Right ventricle myocardium inferior (tissue), 1 donor: ENCODE measurements at regions not wholly inside any gene's neighbourhood (a gene's known extent, or its start where the extent isn't known, plus 50 kb on each side); places are given as distances from the start of the nearest gene placed in this dataset.

ENCODE experiments used
- ATAC-seq: fragments of 200-7000 bp; cut with Tn5 transposase; one replicate; pipeline ENCODE4 v1.9.1; 2020; ENCODE audit warnings: mild to moderate bottlenecking, moderate library complexity
- DNase-seq: peaks from one replicate; pipeline ENCODE4 v3.0.0; 2021; ENCODE audit errors: missing footprints
- intact Hi-C: fragments of 100-400 bp; cut with DNase I; formaldehyde crosslinking; loops from one replicate; pipeline ENCODE4 v1.11.0; 2022
- donor health status: DM: no; HTN: yes; CAD: no; lungs with severe emphysema.

DNA sequence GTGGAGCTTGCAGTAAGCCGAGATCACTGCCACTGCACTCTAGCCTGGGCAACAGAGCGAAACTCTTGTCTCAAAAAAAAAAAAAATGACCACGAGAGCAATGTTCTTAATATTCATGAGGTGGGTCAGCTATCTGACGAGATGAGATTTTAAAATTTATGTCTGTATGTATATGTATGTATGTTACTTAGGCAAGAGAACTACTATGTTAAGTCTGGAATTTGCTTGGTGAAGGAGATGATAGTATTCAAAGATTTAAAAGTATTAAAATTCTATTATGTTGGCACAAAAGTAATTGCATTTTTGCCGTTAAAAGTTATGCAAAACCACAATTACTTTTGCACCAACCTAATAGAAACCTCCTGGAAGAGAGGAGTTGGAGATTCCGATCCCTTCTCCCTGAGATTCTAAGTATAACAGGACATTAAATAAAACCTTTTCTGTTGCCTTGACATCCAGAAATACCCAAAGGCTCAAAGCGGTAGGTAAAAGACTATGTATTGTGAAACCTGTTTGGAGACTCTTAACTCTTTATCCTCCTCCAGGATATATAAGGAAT is 114.3 kb upstream of the TNS3 start:
- no peak for ATAC-seq
- intact Hi-C loops, result no loop called here
- no peak for DNase-seq

DNA sequence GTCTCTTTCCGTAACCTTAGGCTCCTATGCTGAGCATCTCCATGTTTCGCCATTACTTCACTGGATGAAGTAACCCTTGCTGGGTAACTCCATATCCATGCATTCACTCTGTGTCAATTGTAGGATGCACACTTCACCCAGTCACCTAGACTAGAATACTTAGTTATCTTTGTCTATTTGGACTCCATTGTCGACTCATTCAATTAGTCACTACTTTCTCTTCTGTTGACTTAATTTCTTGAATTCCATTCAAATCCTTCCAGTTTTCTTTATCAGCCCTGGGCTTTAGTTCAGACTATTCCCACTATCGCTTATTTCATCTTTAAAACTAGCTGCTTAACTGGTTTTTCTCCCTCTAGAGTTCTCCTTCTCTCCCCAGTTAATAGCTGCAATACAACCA is 111.3 kb upstream of the TNS3 start:
- intact Hi-C loops, result no loop called here
- DNase-seq, result no peak
- ATAC-seq, result no peak

DNA sequence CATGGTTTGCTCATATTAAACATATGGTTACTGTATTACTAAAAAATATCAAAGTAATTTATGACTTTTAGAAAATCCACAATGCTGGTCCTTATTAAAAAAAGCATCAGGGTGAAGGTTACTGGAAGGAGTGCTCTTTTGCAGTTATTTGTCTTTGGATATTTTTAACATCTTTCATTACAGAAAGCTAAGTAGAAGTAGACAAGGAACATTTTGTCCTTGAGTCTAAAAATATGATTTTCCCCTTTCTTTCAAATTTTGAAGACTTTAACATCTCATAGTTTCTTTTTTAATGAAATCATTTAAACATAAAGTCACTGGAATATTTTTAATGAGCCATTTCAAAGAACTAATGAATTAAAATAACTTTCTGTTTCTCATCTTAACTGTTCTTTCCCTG is 110.1 kb upstream of the TNS3 start:
- DNase-seq (no peak), ATAC-seq (no peak)
- intact Hi-C loops, result no loop called here

DNA sequence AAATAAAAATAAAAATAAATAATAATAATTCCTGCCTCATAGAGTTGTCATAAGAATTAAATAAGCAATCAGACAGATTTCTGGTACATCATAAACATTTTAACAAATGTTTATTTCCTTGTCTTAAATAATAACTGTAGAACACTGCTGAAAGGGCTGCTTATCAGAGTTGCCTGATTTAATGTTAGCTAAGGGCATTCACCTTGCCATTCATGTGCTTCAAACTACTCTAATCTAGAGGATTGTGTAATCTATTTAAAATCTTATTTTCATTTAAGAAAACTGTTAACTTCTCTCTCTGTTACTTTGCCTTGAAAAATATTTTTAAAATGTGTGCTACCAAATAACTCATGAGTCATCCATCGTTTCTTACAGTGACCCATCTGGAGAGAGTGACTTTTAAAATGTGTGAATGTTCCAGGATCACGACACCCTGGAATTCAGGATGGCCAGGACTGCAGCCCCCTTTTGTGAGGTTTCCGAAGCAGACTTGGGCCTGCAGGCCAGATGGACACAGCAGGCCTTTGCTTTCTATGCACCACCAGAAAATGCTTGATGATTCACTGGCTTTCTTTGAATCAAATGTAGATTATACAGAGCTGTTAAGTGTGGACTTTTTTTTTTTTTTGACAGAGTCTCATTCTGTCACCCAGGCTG is 109.1 kb upstream of the TNS3 start:
- no peak for DNase-seq
- no peak for ATAC-seq
- intact Hi-C loops, result no loop called here

DNA sequence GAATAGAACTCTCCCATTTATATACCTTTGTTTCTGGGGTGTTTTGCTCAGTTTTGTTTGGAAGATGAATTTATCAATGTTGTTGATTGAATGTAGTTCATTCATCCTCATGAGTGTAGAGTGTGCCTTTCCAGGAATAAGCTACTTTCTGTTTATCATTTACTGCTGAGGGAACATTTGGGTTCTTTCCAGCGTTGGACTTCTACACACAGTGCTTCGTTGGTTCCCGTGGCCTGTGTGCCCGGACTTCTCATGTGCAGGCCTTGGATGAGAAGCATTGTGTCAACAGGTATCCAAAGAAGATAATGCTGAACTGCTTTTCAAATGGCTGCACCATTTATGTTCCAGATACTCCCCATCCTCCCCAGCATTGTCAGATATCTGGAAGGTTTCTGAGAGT is 107.6 kb upstream of the TNS3 start:
- DNase-seq (no peak), ATAC-seq (no peak)
- intact Hi-C loops, result no loop called here

DNA sequence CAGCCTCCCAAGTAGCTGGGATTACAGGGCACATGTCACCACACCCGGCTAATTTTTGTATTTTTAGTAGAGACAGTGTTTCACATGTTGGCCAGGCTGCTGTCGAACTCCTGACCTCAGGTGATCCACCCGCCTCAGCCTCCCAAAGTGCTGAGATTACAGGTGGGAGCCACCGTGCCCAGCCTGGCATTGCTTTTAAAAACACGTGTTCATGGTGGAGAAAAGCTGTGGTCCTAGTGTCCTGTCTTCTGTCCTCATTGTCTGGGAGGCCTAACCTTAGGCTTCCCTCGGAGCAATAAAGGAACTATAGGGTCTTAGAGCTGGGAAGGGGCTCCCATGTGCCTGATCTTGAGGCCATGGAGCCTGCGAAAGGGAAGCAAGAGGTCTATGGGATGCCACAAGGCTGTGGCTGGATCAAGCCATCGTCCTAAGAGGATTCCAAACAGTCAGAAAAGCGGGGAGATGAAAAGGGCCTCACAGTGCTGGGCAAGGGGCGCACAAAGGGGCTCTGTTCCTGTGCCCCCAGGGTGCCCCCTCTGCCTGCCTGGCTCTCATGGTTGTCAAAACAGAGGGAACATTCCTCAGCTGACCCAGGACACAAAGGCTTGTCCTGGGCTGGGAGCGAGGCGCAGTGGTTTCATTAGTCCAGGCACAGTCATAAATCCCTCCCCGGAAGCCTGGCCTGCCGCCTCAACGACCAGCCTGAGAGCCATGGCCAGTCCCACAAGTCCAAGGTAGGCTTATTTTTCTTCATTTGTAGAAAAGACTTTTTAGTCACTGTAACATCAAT is 106.6 kb upstream of the TNS3 start:
- DNase-seq, result no peak
- ATAC-seq, result no peak
- intact Hi-C loops, result no loop called here

DNA sequence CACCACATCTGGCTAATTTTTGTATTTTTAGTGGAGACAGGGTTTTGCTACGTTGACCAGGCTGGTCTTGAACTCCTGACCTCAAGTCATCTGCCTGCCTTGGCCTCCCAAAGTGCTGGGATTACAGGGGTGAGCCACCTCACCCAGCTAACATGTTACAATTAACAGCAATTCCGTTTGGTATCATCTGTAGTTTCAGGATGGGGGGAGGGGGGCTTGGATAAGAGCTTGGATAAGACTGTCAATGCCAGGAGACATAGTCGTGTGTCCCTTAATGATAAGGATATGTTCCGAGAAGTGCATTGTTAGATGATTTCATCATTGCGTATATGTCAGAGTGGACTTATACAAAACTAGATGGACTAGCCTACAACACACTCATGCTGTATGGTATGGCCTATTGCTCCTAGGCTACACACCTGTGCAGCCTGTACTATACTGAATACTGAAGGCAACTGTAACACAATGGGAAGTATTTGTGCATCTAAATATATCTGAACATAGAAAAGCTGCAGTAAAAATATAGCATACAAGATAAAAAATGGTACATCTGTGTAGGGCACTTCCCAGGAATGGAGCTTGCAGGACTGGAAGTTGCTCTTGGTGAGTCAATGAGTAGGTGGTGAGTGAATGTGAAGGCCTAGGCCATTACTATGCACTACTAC is 103.9 kb upstream of the TNS3 start:
- ATAC-seq, result no peak
- no peak for DNase-seq
- intact Hi-C loops, result no loop called here

DNA sequence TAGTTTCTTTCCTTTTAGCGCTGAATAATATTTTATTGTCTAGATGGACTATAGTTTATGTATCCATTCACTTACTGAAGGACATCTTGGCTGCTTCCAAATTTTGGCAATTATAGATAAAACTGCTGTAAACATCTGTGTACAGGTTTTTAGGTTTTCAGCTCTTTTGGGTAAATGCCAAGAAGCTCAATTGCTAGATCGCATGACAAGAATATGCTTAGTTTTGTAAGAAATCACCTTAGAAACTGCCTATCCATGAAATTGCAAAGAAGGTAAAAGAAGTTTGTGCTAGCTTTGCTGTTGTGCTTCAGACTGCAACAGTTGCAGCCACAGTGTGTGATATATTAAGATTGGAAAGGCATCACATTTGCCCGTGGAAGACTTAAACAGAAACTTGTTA is 103.2 kb upstream of the TNS3 start:
- intact Hi-C loops, result no loop called here
- DNase-seq (no peak), ATAC-seq (no peak)

DNA sequence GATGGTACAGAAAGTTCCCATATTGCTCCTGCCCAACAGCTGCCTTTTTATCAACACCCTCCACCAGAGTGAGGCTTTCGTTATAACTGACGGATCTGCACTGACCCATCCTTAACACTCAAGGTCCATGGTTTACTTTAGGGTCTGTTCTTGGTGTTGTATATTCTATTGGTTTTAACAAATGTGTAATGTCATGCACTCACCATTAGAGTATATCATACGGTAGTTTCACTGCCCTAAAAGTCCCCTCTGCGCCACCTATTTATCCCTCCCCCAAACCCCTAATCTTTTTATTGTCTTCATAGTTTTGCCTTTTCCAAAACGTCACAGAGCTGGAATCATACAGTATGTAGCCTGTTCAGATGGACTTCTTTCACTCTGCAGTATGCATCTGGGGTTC is 102.8 kb upstream of the TNS3 start:
- DNase-seq, result no peak
- ATAC-seq, result no peak
- intact Hi-C loops, result no loop called here

DNA sequence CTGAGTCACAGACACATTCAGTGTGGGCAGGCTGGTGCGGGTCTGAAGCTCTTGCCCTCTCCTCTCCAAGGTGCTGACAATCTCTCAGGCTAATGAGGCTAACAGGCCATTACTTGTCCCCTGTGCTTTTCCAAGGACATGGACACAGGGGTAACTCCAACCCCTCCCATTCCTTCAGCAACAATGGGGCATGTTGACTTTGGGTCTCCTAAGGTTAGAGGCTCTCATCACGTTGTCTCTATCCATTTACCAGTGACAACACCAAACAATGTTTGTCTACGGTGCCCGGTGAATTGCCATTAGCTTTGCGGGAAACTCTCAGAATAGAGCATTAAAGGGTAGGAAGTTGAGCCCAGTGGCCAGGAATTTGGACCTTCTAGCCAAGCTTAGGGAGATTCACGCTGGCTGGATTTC is 101.6 kb upstream of the TNS3 start:
- DNase-seq (no peak), ATAC-seq (no peak)
- intact Hi-C loops, result no loop called here

DNA sequence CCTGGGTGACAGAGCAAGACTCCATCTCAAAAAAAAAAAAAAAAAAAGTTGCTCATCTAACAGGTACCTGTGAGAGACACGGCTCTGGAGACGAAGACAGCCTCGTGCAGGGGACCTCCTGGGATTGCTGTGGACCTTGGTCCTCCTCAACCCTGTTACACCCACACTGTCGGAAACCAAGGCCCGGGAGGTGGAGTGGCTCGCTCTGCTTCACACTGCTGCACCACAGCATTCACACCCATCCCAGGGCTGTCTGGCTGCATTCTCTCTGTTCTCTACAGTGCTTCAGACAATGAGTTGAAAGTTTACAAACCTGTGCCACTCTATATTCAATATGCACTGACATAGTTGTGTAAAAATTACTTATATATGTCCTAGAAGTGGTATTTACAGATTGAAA is 101.0 kb upstream of the TNS3 start:
- no peak for ATAC-seq
- DNase-seq, result no peak
- intact Hi-C loops, result no loop called here

DNA sequence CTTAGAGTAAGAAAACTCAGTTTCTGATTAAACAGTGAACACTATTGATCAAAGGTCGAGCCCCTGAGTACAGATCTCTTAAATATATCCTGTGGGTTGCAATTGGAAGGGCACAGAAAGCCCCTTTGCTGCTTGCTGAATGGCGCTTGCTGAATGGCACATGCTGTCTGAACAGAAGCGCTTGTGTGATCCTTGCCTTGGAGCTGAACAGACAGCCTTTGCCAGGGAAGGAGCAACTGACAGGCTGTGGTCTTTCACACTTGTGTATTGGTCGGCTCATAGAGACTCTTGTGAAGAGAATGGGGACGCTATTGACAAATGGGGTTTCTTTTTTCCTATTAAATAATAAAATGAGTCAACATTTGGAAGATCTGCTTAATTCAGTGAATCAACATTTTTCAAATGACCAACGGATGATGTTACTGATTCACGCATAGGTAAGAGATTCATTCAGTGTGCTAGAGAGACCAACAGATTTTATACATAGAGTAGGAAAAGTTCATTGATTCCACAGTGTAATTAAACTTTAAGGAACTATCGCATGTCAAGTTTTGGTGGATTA is 99.4 kb upstream of the TNS3 start:
- DNase-seq (no peak), ATAC-seq (no peak)
- intact Hi-C loops, result no loop called here

DNA sequence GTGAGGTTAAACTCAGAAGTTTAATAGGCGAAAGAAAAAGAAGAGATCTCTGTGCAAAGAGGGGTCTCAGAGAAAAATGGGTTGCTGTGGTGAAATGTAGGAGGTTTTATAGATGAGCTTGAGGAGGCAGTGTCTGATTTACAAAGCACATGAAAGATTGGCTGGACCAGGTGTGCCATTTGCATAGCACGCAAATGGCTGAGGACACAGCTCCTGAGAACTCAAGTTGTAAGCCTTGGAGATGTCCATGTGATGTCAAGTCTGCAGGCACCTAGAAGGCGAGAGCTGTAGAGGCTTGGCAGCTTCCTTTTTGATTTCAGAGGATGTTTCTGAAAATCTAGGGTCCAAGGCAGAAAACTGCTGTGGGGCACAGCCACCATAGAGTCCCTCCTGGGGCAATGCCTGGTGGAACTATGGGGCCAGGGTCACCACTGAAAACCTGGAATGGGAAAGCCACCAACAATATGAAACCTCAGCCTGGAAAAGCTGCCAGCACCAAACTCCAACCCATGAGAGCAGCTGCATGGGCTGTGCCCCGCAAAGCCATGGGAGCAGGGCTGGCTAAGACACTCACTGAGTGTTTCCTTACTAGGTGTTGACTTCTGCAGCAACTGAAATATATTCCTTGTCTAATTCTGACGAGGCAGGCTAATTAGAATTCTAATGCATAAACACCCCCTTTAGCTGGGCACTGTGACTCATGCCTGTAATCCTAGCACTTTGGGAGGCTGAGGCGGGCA is 96.9 kb upstream of the TNS3 start:
- ATAC-seq (no peak), DNase-seq (no peak)
- intact Hi-C loops, result no loop called here

DNA sequence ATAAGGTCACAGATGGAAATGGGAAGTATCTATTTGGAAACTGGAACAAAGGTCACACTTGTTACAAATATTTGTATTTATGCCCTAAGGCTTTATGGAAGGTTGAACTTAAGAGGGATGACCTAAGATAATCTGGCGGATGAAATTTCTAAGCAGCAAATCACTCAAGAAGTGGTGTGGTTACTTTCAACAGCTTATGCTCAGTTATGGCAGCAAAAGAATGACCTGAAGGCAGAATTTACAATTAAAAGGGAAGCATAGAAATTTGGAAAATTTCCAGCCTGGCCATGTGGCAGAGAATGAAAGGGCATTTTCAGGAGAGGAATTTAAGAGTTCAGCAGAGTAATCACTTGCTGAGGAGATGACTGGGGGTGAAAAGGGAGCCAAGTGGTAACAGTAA is 95.8 kb upstream of the TNS3 start:
- ATAC-seq, result no peak
- intact Hi-C loops, result no loop called here

DNA sequence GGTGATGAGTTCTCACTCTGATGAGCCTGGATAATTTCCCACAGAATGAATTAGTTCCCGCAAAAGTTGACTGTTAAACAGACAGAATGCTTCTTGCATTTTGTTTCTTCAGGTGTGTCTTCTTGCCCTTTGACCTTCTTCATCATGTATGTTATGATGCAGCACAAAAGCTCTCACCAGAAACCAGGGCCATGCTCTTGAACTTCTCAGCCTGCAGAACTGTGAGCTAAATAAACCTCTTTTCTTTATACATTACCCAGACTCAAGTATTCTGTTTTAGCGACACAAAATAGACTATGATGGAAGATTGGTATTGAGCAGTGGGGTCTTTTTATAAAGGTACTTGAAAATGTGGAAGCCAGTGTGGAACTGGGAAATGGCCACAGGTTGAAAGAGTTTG is 95.2 kb upstream of the TNS3 start:
- intact Hi-C loops, result no loop called here
- ATAC-seq (no peak), DNase-seq (no peak)

More for the DNA sequence above, 95.8 kb upstream of the TNS3 start:
- no peak for DNase-seq

DNA sequence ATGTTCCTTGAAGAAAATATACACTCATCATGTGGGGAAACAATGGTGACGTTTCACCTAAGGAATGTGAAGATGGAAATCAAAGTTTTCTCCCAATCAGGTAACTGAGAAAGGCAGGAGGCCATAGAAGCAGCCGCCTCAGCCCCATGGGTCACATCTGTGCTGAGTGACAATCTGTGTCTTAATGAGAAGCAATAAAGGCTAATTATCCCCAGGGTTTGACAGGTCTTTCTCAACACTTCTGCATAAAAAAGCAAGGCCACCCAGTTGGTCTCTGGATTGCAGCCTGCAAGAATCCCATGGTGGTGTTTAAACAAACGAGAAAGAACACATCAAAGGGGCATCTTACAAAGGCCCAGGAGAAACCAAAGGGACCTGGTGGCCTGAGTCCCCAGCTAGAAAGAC is 91.1 kb upstream of the TNS3 start:
- DNase-seq, result no peak
- intact Hi-C loops, result no loop called here

DNA sequence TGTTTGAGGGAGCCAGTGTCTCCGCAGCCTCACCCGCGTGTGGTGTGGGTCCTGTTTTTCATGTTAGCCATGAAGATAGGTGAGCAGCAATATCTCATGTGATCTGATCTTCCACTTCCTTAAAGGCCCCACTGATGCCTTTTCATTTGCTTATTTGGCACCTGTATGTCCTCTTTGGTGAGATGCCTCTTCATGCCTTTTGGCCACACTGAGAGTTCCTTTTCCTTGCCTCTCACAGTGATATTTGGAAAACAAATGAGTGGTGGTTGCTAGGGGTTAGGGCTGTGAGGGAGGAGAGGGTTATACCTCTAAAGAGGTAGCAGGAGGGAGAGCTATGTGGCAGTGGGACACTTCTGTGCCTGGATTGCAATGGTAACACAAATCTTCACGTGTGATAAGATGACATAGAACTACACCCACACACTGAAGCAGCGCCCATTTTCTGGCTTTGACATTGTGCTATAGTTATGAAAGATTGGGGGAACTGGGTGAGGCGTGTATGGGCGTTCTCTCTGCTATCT is 90.4 kb upstream of the TNS3 start:
- ATAC-seq (no peak), DNase-seq (no peak)
- intact Hi-C loops, result no loop called here

More for the DNA sequence above, 91.1 kb upstream of the TNS3 start:
- no peak for ATAC-seq

DNA sequence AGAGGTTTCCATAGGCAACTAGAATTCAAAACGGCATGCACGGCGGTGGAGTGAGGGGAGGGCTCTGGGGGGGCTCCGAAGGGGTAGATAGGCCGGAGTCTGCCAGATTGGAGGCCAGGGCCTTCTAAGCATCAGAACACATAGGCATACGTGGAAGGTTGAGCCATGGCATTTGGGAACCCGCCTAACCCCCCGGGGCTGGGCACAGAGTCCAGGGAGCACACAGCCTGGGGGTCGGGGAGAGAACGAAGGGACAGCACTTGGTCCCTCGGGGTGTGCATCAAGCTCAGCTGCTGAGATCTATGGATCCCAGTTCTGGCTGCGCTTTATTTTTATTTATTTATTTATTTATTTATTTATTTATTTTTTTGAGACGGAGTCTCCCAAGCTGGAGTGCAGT is 89.4 kb upstream of the TNS3 start:
- no peak for ATAC-seq
- no peak for DNase-seq
- intact Hi-C loops, result no loop called here

DNA sequence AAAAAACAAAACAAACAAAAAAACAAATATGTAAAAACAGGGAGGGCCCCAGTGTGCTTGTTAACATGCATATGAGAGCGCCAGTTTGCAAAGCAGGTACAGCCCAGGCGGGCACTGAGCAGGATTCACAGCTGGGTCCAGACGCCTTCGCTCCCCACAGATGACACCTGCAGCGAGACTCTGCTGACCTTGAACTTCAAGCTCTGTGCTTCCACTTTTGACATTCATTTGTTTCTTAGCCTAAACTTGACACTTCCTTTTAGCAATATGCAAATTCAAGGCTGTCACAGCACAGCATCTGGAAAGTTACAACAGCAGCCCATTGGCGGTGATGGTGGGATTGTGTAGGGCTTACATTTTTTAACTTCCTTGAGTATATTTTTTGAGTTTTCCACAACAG is 88.8 kb upstream of the TNS3 start:
- ATAC-seq (no peak), DNase-seq (no peak)
- intact Hi-C loops, result no loop called here
